ENCODE measurements at regions not wholly inside any gene's neighbourhood (a gene's known extent, or its start where the extent isn't known, plus 50 kb on each side); places are given as distances from the start of the nearest gene placed in this dataset.

- intact Hi-C loops (cut with micrococcal nuclease): no loop called here
- no peak overlapping the region for H3K4me2 ChIP-seq (ENCODE audit: insufficient read depth, low read length)
- no peak overlapping the region for H3K9ac ChIP-seq (replicated peaks; ENCODE audit: extremely low read depth, insufficient read depth, low read length)
- ChIA-PET POLR2A (no interaction called here), CTCF (no interaction called here)
- no peak overlapping the region for H3K27ac ChIP-seq (ENCODE audit: insufficient read depth, low read depth, low read length)
- DNase-seq (ENCODE audit: low read depth, low spot score): no peak
- H3K27me3 ChIP-seq (ENCODE audit: control insufficient read depth in 2 of 2, insufficient read depth in 2 of 2, low read length in 2 of 2): no peaks in the 10 kb centered on the region
- no peaks in the 10 kb centered on the region for H3K9me1 ChIP-seq (replicated peaks; ENCODE audit: control insufficient read depth, extremely low read depth, insufficient read depth, low read length)
- no peak for TF ChIP-seq FOS (IDR thresholded peaks at IDR 0.05; ENCODE audit: borderline replicate concordance, insufficient read depth, low read length)
- no peak for TF ChIP-seq CTCF (IDR thresholded peaks at IDR 0.05; ENCODE audit: extremely low read depth in 1 of 2, insufficient read depth in 1 of 2, low read depth in 1 of 2, low read length in 2 of 2)
- TF ChIP-seq POLR2AphosphoS5 (IDR thresholded peaks at IDR 0.05; ENCODE audit: insufficient read depth, low read depth, low read length): no peak
- no peak for TF ChIP-seq MAX (IDR thresholded peaks at IDR 0.05; ENCODE audit: insufficient read depth, insufficient read length)
- no peak for TF ChIP-seq GATA2 (IDR thresholded peaks at IDR 0.05; ENCODE audit: insufficient read depth, insufficient read length, low read depth, low read length)
- no peak for TF ChIP-seq POLR2A (IDR thresholded peaks at IDR 0.05; ENCODE audit: low read depth, low read length)
- dilution Hi-C loops (cut with MboI; ENCODE audit: extremely low pct_ligation_motif_present, low sequenced_read_pairs): no loop called here
- BruUV-seq (replicated peaks): no TSS peak
- no peaks in the 10 kb centered on the region for H3K9me3 ChIP-seq (replicated peaks; ENCODE audit: control insufficient read depth, insufficient read depth, low read length)
- no peak for FAIRE-seq
- no peak overlapping the region for H3K4me3 ChIP-seq (replicated peaks in 1 of 3; ENCODE audit: insufficient read depth in 1 of 3, low read depth in 1 of 3, low read length in 3 of 3)
- H3K79me2 ChIP-seq (ENCODE audit: control insufficient read depth, insufficient read depth, low read length): no peaks in the 10 kb centered on the region
- H2AFZ ChIP-seq (ENCODE audit: low read depth, low read length): no peak overlapping the region
- no peaks in the 10 kb centered on the region for H3K36me3 ChIP-seq (ENCODE audit: control insufficient read depth in 2 of 2, extremely low read depth in 1 of 2, insufficient read depth in 2 of 2, low read length in 2 of 2)
- H4K20me1 ChIP-seq (replicated peaks; ENCODE audit: control insufficient read depth, extremely low read depth, insufficient read depth, low read length): no peaks in the 10 kb centered on the region
- H3K4me1 ChIP-seq (ENCODE audit: control insufficient read depth, extremely low read depth, insufficient read depth, low read length): peaks cover 11% of the 10 kb centered on the region
Observed at GRCh38 chr1:157412308-157412707, 140.0 kb downstream of the FCRL5 start.

- TF ChIP-seq EZH2 (IDR thresholded peaks at IDR 0.05; ENCODE audit: borderline replicate concordance, low read depth, low read length, severe bottlenecking) (no peak), GATA2 (IDR thresholded peaks at IDR 0.05; ENCODE audit: insufficient read depth, insufficient read length, low read depth, low read length) (no peak), JUN (IDR thresholded peaks at IDR 0.05; ENCODE audit: borderline replicate concordance, insufficient read depth, insufficient read length, low read depth) (no peak), POLR2AphosphoS5 (IDR thresholded peaks at IDR 0.05; ENCODE audit: insufficient read depth, low read depth, low read length) (no peak), FOS (IDR thresholded peaks at IDR 0.05; ENCODE audit: borderline replicate concordance, insufficient read depth, low read length) (no peak), POLR2A (IDR thresholded peaks at IDR 0.05; ENCODE audit: low read depth, low read length) (no peak), MYC (IDR thresholded peaks at IDR 0.05; ENCODE audit: low read depth, low read length) (no peak), CTCF (IDR thresholded peaks at IDR 0.05; ENCODE audit: extremely low read depth in 1 of 2, insufficient read depth in 1 of 2, low read depth in 1 of 2, low read length in 2 of 2) (no peak), MAX (IDR thresholded peaks at IDR 0.05; ENCODE audit: insufficient read depth, insufficient read length) (no peak)
- H3K4me1 ChIP-seq (ENCODE audit: control insufficient read depth, extremely low read depth, insufficient read depth, low read length): peaks cover 11% of the 10 kb centered on the region
- peak overlapping the region; percentile 17 for H2AFZ ChIP-seq (ENCODE audit: low read depth, low read length)
- BruUV-seq (replicated peaks): no TSS peak
- ChIA-PET POLR2A (no interaction called here), CTCF (no interaction called here)
- H3K4me2 ChIP-seq (ENCODE audit: insufficient read depth, low read length): no peak overlapping the region
- dilution Hi-C loops (cut with MboI; ENCODE audit: extremely low pct_ligation_motif_present, low sequenced_read_pairs): no loop called here
- intact Hi-C loops (cut with micrococcal nuclease): no loop called here
- FAIRE-seq (peak; percentile 15), DNase-seq (ENCODE audit: low read depth, low spot score) (peak; percentile 11)
- H4K20me1 ChIP-seq (replicated peaks; ENCODE audit: control insufficient read depth, extremely low read depth, insufficient read depth, low read length): no peaks in the 10 kb centered on the region
- no peaks in the 10 kb centered on the region for H3K36me3 ChIP-seq (ENCODE audit: control insufficient read depth in 2 of 2, extremely low read depth in 1 of 2, insufficient read depth in 2 of 2, low read length in 2 of 2)
- H3K4me3 ChIP-seq (replicated peaks in 1 of 3; ENCODE audit: insufficient read depth in 1 of 3, low read depth in 1 of 3, low read length in 3 of 3): no peak overlapping the region
- no peaks in the 10 kb centered on the region for H3K9me3 ChIP-seq (replicated peaks; ENCODE audit: control insufficient read depth, insufficient read depth, low read length)
- no peaks in the 10 kb centered on the region for H3K27me3 ChIP-seq (ENCODE audit: control insufficient read depth in 2 of 2, insufficient read depth in 2 of 2, low read length in 2 of 2)
- H3K9ac ChIP-seq (replicated peaks; ENCODE audit: extremely low read depth, insufficient read depth, low read length): no peak overlapping the region
- H3K79me2 ChIP-seq (ENCODE audit: control insufficient read depth, insufficient read depth, low read length): no peaks in the 10 kb centered on the region
- H3K27ac ChIP-seq (ENCODE audit: insufficient read depth, low read depth, low read length): no peak overlapping the region
- no peaks in the 10 kb centered on the region for H3K9me1 ChIP-seq (replicated peaks; ENCODE audit: control insufficient read depth, extremely low read depth, insufficient read depth, low read length)
Observed at GRCh38 chr1:157411769-157412168, 140.5 kb downstream of the FCRL5 start.

Data from endothelial cell of umbilical vein (primary cell).